MM.1S (cell line): ENCODE measurements at regions not wholly inside any gene's neighbourhood (a gene's known extent, or its start where the extent isn't known, plus 50 kb on each side); places are given as distances from the start of the nearest gene placed in this dataset.

Experiments used
- EZH2 ChIP-seq: fragments of 300-600 bp; sonication (generic); optimal IDR thresholded peaks from 2 replicates; pipeline ENCODE3; 2017; ENCODE audit warnings: low read depth, mild to moderate bottlenecking, antibody characterized with exemption, low read length, mixed read lengths
- EZH2phosphoT487 ChIP-seq: fragments of 300-600 bp; sonication (generic); IDR thresholded peaks from 2 replicates; pipeline ENCODE4 v1.6.1; 2018; ENCODE audit warnings: antibody characterized with exemption, low read length
- TF ChIP-seq, protein P1 (sequence below): fragments of 300-600 bp; sonication (generic); IDR thresholded peaks from 2 replicates; pipeline ENCODE4 v1.5.1; 2016; ENCODE audit warnings: antibody characterized with exemption, low read length, mixed read lengths

GRCh38 chr4:38449506-38450174, 214.4 kb upstream of the KLF3 start:
- TF ChIP-seq, protein P1, sequence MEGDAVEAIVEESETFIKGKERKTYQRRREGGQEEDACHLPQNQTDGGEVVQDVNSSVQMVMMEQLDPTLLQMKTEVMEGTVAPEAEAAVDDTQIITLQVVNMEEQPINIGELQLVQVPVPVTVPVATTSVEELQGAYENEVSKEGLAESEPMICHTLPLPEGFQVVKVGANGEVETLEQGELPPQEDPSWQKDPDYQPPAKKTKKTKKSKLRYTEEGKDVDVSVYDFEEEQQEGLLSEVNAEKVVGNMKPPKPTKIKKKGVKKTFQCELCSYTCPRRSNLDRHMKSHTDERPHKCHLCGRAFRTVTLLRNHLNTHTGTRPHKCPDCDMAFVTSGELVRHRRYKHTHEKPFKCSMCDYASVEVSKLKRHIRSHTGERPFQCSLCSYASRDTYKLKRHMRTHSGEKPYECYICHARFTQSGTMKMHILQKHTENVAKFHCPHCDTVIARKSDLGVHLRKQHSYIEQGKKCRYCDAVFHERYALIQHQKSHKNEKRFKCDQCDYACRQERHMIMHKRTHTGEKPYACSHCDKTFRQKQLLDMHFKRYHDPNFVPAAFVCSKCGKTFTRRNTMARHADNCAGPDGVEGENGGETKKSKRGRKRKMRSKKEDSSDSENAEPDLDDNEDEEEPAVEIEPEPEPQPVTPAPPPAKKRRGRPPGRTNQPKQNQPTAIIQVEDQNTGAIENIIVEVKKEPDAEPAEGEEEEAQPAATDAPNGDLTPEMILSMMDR = no peak
- TF ChIP-seq EZH2phosphoT487 (no peak), EZH2 (no peak)
